GM21528 (cell line): ENCODE measurements at regions not wholly inside any gene's neighbourhood (a gene's known extent, or its start where the extent isn't known, plus 50 kb on each side); places are given as distances from the start of the nearest gene placed in this dataset.

Experiments
- ATAC-seq: cut with Tn5 transposase; IDR thresholded peaks from one replicate; pipeline ENCODE4 v1.9.1; 2021; ENCODE audit warnings: mild to moderate bottlenecking, moderate library complexity; ENCODE audit not compliant: unreplicated experiment, low FRiP score

- no peak for ATAC-seq
Observed at GRCh38 chr2:217068677-217069250, 208.9 kb upstream of the TNP1 start.

GRCh38 chr2:217067787-217068186, 207.9 kb upstream of the TNP1 start:
- ATAC-seq, result no peak

GRCh38 chr2:217066510-217067270, 206.8 kb upstream of the TNP1 start:
- ATAC-seq, result no peak

- no peak for ATAC-seq
Observed at GRCh38 chr2:217065695-217066405, 206.0 kb upstream of the TNP1 start.

GRCh38 chr2:217065012-217065290, 205.1 kb upstream of the TNP1 start:
- ATAC-seq, result no peak

- no peak for ATAC-seq
Observed at GRCh38 chr2:217064234-217065011, 204.6 kb upstream of the TNP1 start.

- no peak for ATAC-seq
Observed at GRCh38 chr2:217063238-217063755, 203.4 kb upstream of the TNP1 start.

- ATAC-seq, result no peak
Observed at GRCh38 chr2:217062768-217063167, 202.9 kb upstream of the TNP1 start.

GRCh38 chr2:217061916-217062505, 202.1 kb upstream of the TNP1 start:
- no peak for ATAC-seq

- no peak for ATAC-seq
Observed at GRCh38 chr2:217060951-217061547, 201.2 kb upstream of the TNP1 start.

- no peak for ATAC-seq
Observed at GRCh38 chr2:217060516-217060915, 200.7 kb upstream of the TNP1 start.

GRCh38 chr2:217058791-217059755, 199.2 kb upstream of the TNP1 start:
- no peak for ATAC-seq

- no peak for ATAC-seq
Observed at GRCh38 chr2:217057773-217058172, 197.9 kb upstream of the TNP1 start.

- ATAC-seq, result no peak
Observed at GRCh38 chr2:217055624-217056023, 195.8 kb upstream of the TNP1 start.

GRCh38 chr2:217054791-217055190, 194.9 kb upstream of the TNP1 start:
- no peak for ATAC-seq

- no peak for ATAC-seq
Observed at GRCh38 chr2:217052856-217053577, 193.2 kb upstream of the TNP1 start.

- no peak for ATAC-seq
Observed at GRCh38 chr2:217051416-217051815, 191.6 kb upstream of the TNP1 start.

- no peak for ATAC-seq
Observed at GRCh38 chr2:217049956-217050355, 190.1 kb upstream of the TNP1 start.
